ENCODE measurements at regions not wholly inside any gene's neighbourhood (a gene's known extent, or its start where the extent isn't known, plus 50 kb on each side); places are given as distances from the start of the nearest gene placed in this dataset.

DNA sequence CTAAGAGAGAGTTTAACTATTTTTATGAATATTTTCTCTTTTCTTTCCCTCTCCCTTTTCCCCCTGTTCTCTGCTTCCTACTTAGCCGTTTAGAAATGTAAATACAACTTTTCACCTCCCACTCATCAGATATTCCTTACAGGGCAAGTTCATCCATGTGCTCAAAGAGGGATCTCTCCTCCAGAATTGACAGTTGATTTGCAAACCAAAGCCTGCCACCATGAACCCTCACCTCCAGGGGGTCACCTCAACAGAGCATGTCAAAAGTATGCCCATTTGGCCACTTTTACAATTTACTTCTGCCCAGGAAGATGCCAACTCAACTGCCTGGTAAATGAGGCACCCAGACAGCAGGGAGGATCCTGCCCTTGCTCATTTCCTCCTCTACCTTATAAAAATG, 149.2 kb upstream of the GYPC start:
- TF ChIP-seq ZNF274 (IDR thresholded peaks at IDR 0.05; ENCODE audit: low read depth, low read length) (no peak), YY1 (IDR thresholded peaks at IDR 0.05; ENCODE audit: insufficient read depth, insufficient read length) (no peak)
